ENCODE measurements at regions not wholly inside any gene's neighbourhood (a gene's known extent, or its start where the extent isn't known, plus 50 kb on each side); places are given as distances from the start of the nearest gene placed in this dataset.

GRCh38 chr7:46622251-46622650 lies 701.2 kb upstream of the IGFBP3 start (continued):
- no peak for TF ChIP-seq FOXM1 (IDR thresholded peaks at IDR 0.05; ENCODE audit: low read depth, low read length)

GRCh38 chr7:46619723-46620310 lies 698.7 kb upstream of the IGFBP3 start:
- no peaks in the 10 kb centered on the region for H3K79me2 ChIP-seq (ENCODE audit: control insufficient read depth, insufficient read depth, low read length)
- no peak overlapping the region for H3K4me3 ChIP-seq
- ATAC-seq (no peak), FAIRE-seq (no peak), DNase-seq (ENCODE audit: low read depth, low spot score) (no peak)
- no peaks in the 10 kb centered on the region for H4K20me1 ChIP-seq (ENCODE audit: control insufficient read depth, insufficient read depth)
- no peak overlapping the region for H2AFZ ChIP-seq (ENCODE audit: control insufficient read depth, low read depth, low read length)
- no peak overlapping the region for H3K4me2 ChIP-seq (ENCODE audit: control insufficient read depth, insufficient read depth)
- ChIA-PET POLR2A (no interaction called here), RAD21 (ENCODE audit: unreplicated experiment) (no interaction called here), CTCF (no interaction called here), SMC1A (ENCODE audit: uncharacterized antibody, unreplicated experiment) (interaction anchor here (1.0 to 1.5 kb wide), 2 partner anchors 20 to 28 kb away, joined by 3 read pairs; no protein-coding TSS in a partner anchor)
- H3K9me3 ChIP-seq (replicated peaks; ENCODE audit: control insufficient read depth, insufficient read depth, low read length) = no peaks in the 10 kb centered on the region
- intact Hi-C loops (cut with micrococcal nuclease; ENCODE audit: unreplicated experiment) = no loop called here
- WGBS (ENCODE audit: insufficient coverage, insufficient replicate concordance, low lambda C conversion rate, missing lambda C conversion rate) = 30% methylated on average over 3 of the region's 3 CpGs
- no peaks in the 10 kb centered on the region for H3K4me1 ChIP-seq (ENCODE audit: control insufficient read depth, insufficient read depth, low read length)
- H3K36me3 ChIP-seq (ENCODE audit: control insufficient read depth in 2 of 2, insufficient read depth in 2 of 2, low read length in 1 of 2) = no peaks in the 10 kb centered on the region
- no peaks in the 10 kb centered on the region for H3K27me3 ChIP-seq (replicated peaks in 1 of 2; ENCODE audit: control insufficient read depth in 2 of 2, insufficient read depth in 2 of 2, low read length in 1 of 2)
- no peak overlapping the region for H3K9ac ChIP-seq (ENCODE audit: control insufficient read depth, insufficient read depth, low read length)
- no TSS peak for BruUV-seq (replicated peaks)
- in situ Hi-C loops (cut with MboI) = no loop called here
- no peak overlapping the region for H3K27ac ChIP-seq (ENCODE audit: control insufficient read depth, insufficient read depth)
- TF ChIP-seq KAT2A (conservative IDR thresholded peaks at IDR 0.05; ENCODE audit: control insufficient read depth, low read depth, low read length) = no peak
- no peak for TF ChIP-seq SMC3 (IDR thresholded peaks at IDR 0.05; ENCODE audit: borderline replicate concordance, low read length)
- TF ChIP-seq IKZF2 (IDR thresholded peaks at IDR 0.05) = no peak
- TF ChIP-seq ETV6 (conservative IDR thresholded peaks at IDR 0.05 in 1 of 2, IDR thresholded peaks at IDR 0.05 in 1 of 2; ENCODE audit: borderline replicate concordance in 1 of 2, low read depth in 1 of 2) = no peak
- TF ChIP-seq, protein P1, sequence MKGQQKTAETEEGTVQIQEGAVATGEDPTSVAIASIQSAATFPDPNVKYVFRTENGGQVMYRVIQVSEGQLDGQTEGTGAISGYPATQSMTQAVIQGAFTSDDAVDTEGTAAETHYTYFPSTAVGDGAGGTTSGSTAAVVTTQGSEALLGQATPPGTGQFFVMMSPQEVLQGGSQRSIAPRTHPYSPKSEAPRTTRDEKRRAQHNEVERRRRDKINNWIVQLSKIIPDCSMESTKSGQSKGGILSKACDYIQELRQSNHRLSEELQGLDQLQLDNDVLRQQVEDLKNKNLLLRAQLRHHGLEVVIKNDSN (IDR thresholded peaks at IDR 0.05; ENCODE audit: borderline replicate concordance, extremely low read length, insufficient read depth, low read depth, low read length) = no peak
- TF ChIP-seq NR2C1 (IDR thresholded peaks at IDR 0.05) = no peak
- TF ChIP-seq FOXK2 (IDR thresholded peaks at IDR 0.05) = no peak
- TF ChIP-seq E4F1 (IDR thresholded peaks at IDR 0.05; ENCODE audit: borderline replicate concordance, partially characterized antibody) = no peak
- TF ChIP-seq, protein P2, sequence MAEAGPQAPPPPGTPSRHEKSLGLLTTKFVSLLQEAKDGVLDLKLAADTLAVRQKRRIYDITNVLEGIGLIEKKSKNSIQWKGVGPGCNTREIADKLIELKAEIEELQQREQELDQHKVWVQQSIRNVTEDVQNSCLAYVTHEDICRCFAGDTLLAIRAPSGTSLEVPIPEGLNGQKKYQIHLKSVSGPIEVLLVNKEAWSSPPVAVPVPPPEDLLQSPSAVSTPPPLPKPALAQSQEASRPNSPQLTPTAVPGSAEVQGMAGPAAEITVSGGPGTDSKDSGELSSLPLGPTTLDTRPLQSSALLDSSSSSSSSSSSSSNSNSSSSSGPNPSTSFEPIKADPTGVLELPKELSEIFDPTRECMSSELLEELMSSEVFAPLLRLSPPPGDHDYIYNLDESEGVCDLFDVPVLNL (IDR thresholded peaks at IDR 0.05; ENCODE audit: low read depth, low read length) = no peak
- no peak for TF ChIP-seq SMARCA5 (IDR thresholded peaks at IDR 0.05)
- no peak for TF ChIP-seq MXI1 (IDR thresholded peaks at IDR 0.05; ENCODE audit: low read depth, low read length)
- no peak for TF ChIP-seq ZBED1 (IDR thresholded peaks at IDR 0.05; ENCODE audit: borderline replicate concordance)
- no peak for TF ChIP-seq IRF5 (IDR thresholded peaks at IDR 0.05; ENCODE audit: borderline replicate concordance)
- TF ChIP-seq JUND (IDR thresholded peaks at IDR 0.05; ENCODE audit: low read depth, low read length) = no peak
- no peak for TF ChIP-seq YBX1 (IDR thresholded peaks at IDR 0.05)
